ENCODE measurements at regions not wholly inside any gene's neighbourhood (a gene's known extent, or its start where the extent isn't known, plus 50 kb on each side); places are given as distances from the start of the nearest gene placed in this dataset.

DNA sequence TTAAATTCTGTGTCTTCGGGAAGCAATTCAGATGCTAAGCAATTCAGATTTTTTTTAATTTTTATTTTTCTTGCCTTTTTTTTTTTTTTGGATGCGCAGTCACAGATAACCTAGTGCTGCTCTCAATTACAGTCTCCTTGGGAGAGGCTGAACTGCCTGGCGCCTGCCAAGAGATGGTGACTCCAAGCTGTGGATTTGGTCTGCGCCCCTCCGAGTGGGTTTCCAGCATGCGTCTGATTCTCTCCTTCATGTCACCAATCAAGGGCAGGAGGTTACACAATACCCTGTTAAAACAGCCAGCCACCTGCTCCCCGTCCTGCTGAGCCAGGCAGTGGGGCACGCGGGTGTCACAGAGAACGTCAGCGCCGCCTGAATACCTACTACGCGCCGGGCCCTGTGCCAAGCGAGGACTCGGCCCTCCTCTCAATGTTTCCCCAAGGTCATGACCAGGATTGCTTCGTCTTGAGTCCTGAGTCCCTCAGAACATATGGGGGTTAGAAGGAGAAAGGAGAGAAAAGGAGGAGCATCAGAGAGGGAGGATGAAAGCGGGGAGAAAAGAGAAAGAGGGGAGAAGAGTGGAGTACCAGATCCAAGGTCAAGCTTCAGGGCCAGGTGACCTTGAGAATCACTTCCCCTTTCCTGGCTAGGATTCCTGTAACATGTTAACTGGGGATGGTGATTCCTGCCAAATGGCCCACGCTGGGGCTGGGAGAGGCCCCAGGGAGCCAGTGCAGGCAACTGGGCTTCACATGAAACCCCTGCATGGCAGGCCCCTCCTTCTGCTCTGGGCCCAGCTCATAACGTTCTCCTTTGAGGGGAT lies 213.6 kb downstream of the URI1 start:
- no peaks in the 10 kb centered on the region for H3K4me1 Mint-ChIP-seq (ENCODE audit: low read depth)
- H3K36me3 Mint-ChIP-seq (ENCODE audit: low read depth), result no peaks in the 10 kb centered on the region
- peaks cover 5% of the 10 kb centered on the region for H3K27me3 Mint-ChIP-seq (ENCODE audit: low read depth)
- H3K27ac Mint-ChIP-seq, result no peak overlapping the region
- H3K9me3 Mint-ChIP-seq, result no peaks in the 10 kb centered on the region
- H3K4me3 Mint-ChIP-seq, result no peak overlapping the region

DNA sequence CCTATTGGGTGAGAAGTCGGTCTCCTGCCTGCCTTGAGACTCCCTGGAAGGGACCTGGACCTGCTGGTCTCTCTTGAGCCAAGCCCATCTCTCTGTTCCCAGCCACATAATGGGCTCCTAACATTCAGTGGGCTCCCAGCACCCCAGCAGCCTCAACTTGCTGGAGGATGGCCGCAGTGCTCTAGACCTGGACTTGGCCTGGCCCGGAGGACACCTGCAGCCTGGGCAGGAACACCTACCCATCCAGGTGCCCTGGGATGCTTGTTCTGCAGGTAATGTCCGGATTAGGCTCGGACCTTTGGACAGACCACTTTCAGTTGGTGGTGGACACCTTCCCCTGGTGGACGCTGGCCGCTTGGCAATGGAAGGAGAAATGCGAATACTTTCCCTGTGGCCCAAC lies 214.6 kb downstream of the URI1 start:
- Mint-ChIP-seq H3K27ac (no peak overlapping the region), H3K27me3 (ENCODE audit: low read depth) (peaks cover 5% of the 10 kb centered on the region), H3K9me3 (no peaks in the 10 kb centered on the region), H3K4me3 (no peak overlapping the region), H3K36me3 (ENCODE audit: low read depth) (no peaks in the 10 kb centered on the region), H3K4me1 (ENCODE audit: low read depth) (no peaks in the 10 kb centered on the region)

DNA sequence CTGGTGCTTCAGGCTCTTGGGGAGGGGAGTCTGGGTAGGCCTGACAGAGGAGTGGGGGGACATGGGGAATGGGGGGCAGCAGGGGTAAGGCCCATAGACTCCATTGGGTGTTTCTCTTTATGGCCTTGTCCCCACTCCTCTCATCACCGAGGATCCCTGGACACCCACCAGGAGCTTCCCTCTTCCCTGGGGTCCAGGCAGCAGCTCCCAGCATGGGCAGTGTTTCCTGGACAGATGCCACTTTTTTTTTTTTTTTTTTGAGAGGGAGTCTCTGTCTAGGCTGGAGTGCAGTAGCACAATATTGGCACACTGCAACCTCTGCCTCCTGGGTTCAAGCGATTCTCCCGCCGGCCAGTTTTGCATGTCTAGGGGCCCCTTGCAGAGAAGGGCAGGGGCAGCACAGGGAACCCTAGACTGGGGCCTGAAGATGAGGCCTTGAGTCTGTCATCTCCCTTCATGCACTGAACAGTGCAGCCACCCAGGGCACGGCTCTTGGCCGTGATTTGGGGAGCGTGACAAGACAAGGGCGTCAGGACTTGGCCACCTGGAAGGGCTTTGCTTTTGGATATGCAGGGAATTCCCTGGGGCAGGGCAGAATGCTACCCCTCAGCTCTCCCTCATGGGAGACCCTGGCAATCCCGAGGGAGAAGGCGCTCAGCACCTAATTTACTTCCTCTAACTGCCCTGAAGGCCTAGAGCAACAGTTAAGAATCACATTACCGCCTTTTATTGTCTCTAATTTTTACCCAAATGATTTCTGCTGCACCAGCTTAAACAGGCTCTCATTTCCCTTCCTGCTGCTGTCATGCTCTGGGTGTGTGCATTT lies 213.9 kb upstream of the ZNF536 start:
- Mint-ChIP-seq H3K27ac (no peak overlapping the region), H3K9me3 (no peaks in the 10 kb centered on the region), H3K36me3 (ENCODE audit: low read depth) (no peaks in the 10 kb centered on the region), H3K27me3 (ENCODE audit: low read depth) (peaks cover 5% of the 10 kb centered on the region), H3K4me3 (no peak overlapping the region), H3K4me1 (ENCODE audit: low read depth) (no peaks in the 10 kb centered on the region)

DNA sequence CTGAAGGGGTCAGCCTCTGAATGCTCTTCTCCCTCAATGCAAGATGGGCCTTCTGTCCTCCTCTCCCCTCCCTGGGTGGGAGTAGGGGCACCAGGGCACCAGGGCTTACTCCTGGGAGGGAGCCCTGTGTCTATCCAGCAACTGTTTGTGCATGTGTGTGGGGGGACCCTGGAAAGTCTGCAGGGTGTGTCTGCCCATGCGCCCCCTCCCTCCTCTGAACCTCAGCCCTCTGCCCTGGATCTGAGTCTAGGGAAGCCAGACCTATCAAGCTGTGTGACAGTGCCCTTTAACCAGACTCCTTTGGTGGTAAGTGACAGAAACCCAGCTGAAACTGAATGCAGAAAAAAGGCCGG lies 213.3 kb upstream of the ZNF536 start:
- Mint-ChIP-seq H3K4me3 (no peak overlapping the region), H3K9me3 (no peaks in the 10 kb centered on the region), H3K27me3 (ENCODE audit: low read depth) (peaks cover 5% of the 10 kb centered on the region), H3K36me3 (ENCODE audit: low read depth) (no peaks in the 10 kb centered on the region), H3K4me1 (ENCODE audit: low read depth) (no peaks in the 10 kb centered on the region), H3K27ac (no peak overlapping the region)

DNA sequence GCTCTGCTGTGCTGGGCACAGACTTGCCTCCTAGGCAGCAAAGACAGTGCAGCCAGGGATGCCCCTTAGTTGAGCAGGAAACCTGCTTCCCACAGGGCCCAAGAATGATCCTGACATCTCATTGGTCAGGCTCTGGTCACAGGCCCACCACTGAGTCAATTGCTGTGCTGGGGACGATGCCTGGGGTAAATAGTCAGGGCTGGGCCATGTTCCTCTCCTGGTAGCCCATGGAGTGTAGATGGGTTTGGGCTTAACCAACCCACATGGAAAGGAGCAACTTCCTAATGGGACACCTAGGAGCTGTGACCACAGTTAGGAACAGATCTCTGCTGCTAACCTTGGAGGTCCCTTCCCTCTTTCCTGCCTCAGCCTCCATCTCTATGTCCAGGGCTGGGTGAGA lies 212.5 kb upstream of the ZNF536 start:
- H3K9me3 Mint-ChIP-seq, result no peaks in the 10 kb centered on the region
- H3K36me3 Mint-ChIP-seq (ENCODE audit: low read depth), result no peaks in the 10 kb centered on the region
- H3K4me3 Mint-ChIP-seq, result no peak overlapping the region
- H3K27ac Mint-ChIP-seq, result no peak overlapping the region
- no peaks in the 10 kb centered on the region for H3K27me3 Mint-ChIP-seq (ENCODE audit: low read depth)
- H3K4me1 Mint-ChIP-seq (ENCODE audit: low read depth), result no peaks in the 10 kb centered on the region

DNA sequence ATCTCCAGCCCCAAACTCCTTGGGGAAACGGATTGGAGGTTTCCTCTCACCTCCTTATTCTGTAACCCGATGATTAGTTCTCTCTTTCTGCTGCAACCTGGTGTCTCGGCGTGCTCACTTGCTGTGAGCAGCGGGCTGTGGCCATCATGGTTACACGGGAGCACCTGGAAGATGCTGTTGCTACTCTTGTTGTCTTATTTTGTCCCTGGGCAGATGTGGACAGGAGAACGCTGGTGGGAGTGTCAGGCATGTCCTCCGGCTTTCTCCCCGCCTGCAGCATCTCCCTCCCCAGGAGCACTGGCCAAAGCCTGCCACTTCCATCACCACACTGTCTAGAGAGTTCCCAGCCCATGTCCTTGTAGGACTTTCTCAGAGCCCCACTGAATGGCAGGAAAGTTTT lies 211.8 kb upstream of the ZNF536 start:
- Mint-ChIP-seq H3K36me3 (ENCODE audit: low read depth) (no peaks in the 10 kb centered on the region), H3K27ac (no peak overlapping the region), H3K4me3 (no peak overlapping the region), H3K27me3 (ENCODE audit: low read depth) (no peaks in the 10 kb centered on the region), H3K9me3 (no peaks in the 10 kb centered on the region), H3K4me1 (ENCODE audit: low read depth) (no peaks in the 10 kb centered on the region)

DNA sequence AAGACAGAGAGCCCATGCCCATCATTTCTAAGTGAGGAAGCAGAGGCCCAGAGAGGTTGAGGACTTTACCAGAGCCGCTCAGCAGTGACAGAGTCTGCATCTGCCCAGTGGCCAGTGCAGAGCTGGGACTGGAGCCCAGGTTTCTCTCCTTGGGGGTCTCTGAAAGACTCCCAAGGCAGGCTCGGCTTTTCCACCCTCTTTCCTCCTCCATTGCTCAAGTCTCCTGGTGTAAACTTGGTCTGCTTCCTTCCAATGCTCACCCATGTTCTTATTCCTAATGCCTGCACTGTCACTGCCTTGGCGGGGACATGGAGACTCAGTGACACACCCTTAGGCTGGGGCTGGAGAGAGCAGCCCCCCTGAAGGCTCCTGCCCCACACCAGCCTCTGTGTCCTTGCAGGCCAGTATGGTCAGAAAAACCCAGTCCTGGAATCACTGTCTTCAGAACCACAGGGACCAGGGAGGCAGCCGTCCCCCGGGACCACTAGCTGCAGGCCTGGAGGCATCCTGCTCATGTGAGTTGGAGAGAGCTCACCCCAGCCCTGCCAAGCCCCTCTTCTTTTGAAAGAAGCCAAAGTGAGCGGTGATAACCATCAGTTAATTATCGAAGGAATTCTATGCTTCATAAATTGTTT lies 211.0 kb upstream of the ZNF536 start:
- Mint-ChIP-seq H3K36me3 (ENCODE audit: low read depth) (no peaks in the 10 kb centered on the region), H3K27ac (no peak overlapping the region), H3K9me3 (no peaks in the 10 kb centered on the region), H3K27me3 (ENCODE audit: low read depth) (no peaks in the 10 kb centered on the region), H3K4me1 (ENCODE audit: low read depth) (no peaks in the 10 kb centered on the region), H3K4me3 (no peak overlapping the region)

DNA sequence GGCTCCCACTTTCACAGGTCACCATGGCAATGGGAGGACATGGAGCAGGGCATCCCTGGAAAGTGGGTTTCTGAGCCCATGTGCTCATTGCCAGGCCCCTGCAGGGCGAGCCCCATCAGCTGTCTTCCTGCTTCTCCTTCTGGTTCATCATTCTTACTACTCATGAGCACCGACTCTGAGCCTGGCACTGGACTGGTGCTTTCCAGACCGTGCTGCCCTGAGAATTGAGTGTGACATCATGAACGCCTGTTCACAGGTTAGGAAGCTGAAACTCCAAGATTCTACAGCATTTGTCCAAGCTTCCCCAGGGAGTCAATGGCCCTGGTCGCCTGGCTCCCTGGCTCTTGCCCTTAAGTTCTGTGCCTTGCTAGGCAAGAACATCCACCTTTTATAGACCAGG lies 210.4 kb upstream of the ZNF536 start:
- no peaks in the 10 kb centered on the region for H3K4me1 Mint-ChIP-seq (ENCODE audit: low read depth)
- no peak overlapping the region for H3K4me3 Mint-ChIP-seq
- H3K9me3 Mint-ChIP-seq, result no peaks in the 10 kb centered on the region
- no peaks in the 10 kb centered on the region for H3K27me3 Mint-ChIP-seq (ENCODE audit: low read depth)
- H3K36me3 Mint-ChIP-seq (ENCODE audit: low read depth), result no peaks in the 10 kb centered on the region
- no peak overlapping the region for H3K27ac Mint-ChIP-seq

DNA sequence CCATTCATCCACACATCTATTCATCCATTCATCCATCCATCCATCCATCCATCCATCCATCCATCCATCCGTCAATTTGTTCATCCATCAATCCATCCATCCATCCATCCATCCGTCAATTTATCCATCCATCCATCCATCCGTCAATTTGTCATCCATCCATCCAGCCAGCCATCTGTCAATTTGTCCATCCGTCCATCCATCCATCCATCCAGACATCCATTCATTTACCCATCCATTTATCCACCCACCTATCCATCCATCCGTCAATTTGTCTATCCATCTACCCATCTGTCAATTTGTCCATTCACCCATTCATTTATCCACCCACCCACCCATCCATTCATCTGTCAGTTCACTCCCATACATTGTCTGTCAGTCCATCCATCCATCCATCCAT lies 209.5 kb upstream of the ZNF536 start:
- H3K4me3 Mint-ChIP-seq, result no peak overlapping the region
- H3K9me3 Mint-ChIP-seq, result no peaks in the 10 kb centered on the region
- no peaks in the 10 kb centered on the region for H3K36me3 Mint-ChIP-seq (ENCODE audit: low read depth)
- no peaks in the 10 kb centered on the region for H3K4me1 Mint-ChIP-seq (ENCODE audit: low read depth)
- H3K27me3 Mint-ChIP-seq (ENCODE audit: low read depth), result no peaks in the 10 kb centered on the region
- H3K27ac Mint-ChIP-seq, result no peak overlapping the region

DNA sequence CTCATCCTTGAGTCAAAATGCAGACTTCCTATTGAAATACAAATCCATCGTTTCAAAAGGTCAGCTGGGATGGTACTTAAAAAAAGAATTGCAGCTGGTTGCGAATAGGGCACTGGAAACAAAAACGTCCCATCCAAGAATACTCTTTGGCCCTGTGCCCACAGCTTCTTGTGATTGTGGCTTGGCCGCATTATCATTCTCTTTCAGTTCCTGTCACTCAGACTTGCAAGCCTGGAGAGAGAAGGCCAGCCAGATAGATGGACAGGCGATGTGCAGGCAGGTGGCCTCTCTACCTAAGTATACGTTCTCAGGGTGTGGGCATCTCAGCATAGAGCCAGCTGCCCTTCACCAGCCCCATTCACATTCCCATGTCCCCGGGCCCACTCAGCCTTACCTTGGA lies 208.5 kb upstream of the ZNF536 start:
- no peak overlapping the region for H3K4me3 Mint-ChIP-seq
- H3K27ac Mint-ChIP-seq, result no peak overlapping the region
- no peaks in the 10 kb centered on the region for H3K36me3 Mint-ChIP-seq (ENCODE audit: low read depth)

DNA sequence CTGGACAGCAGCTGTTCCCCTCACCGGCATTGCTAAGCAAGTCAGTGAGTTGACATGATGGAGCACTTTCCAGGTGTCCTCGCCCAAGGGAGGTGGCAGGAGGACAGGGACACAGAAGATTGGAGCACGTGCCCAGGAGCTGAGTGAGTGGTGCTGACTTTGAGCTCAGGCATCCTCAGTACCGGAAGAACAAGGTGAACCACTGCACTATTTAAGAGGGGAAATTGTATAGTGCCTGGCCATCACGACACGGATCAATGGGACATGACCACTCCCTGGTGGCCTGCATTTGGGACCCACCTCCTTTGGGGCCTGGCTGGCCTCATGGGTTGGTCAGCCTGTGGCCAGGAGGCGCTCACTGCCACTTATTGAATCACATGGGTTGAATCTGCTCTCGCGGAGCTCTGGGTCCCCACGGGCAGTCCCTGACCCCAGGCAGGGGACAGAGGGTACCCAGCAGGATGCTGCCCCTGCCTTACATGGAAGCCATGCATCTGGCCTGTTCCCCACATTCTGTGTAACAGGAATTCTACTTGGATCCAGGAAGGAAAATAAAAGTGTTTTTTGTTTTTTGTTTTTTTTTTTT lies 206.9 kb upstream of the ZNF536 start:
- Mint-ChIP-seq H3K9me3 (no peaks in the 10 kb centered on the region), H3K27me3 (ENCODE audit: low read depth) (no peaks in the 10 kb centered on the region), H3K36me3 (ENCODE audit: low read depth) (no peaks in the 10 kb centered on the region), H3K27ac (no peak overlapping the region), H3K4me1 (ENCODE audit: low read depth) (no peaks in the 10 kb centered on the region), H3K4me3 (no peak overlapping the region)

More for the DNA sequence above, 208.5 kb upstream of the ZNF536 start:
- H3K9me3 Mint-ChIP-seq, result no peaks in the 10 kb centered on the region
- no peaks in the 10 kb centered on the region for H3K27me3 Mint-ChIP-seq (ENCODE audit: low read depth)
- H3K4me1 Mint-ChIP-seq (ENCODE audit: low read depth), result no peaks in the 10 kb centered on the region

DNA sequence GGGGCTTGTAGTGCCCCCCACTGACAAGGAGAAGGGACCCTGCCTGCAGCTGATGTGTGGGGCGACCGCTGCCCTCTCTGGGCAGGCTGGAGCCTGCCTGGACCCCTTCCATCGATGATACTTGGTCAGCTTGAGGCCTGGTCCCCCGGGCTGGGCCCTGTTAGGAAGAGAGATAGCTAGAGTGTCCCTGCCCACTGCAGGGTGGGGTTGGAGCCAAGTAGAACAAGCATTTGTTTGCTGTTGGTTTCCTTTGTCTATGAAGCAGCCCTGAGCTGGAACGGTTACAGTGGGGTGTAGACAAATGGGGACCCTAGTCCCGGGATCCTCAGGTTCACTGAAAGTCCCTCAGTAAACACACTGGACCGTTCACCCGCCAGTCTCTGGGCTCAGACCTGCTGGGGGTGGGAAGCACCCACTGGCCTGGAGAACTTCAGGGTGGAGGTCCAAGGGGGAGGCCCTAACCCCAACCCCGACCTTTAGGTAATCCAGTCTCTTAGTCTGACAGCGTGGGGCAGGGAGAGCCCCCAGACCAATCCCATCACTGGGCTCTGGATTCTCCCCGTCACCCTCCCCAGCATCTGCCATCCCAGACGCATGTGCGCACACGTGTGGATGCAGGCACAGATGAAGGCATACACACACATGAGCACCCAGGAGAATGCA lies 204.8 kb upstream of the ZNF536 start:
- Mint-ChIP-seq H3K27me3 (ENCODE audit: low read depth) (no peaks in the 10 kb centered on the region), H3K27ac (no peak overlapping the region), H3K4me3 (no peak overlapping the region), H3K4me1 (ENCODE audit: low read depth) (no peaks in the 10 kb centered on the region), H3K9me3 (no peaks in the 10 kb centered on the region), H3K36me3 (ENCODE audit: low read depth) (no peaks in the 10 kb centered on the region)

DNA sequence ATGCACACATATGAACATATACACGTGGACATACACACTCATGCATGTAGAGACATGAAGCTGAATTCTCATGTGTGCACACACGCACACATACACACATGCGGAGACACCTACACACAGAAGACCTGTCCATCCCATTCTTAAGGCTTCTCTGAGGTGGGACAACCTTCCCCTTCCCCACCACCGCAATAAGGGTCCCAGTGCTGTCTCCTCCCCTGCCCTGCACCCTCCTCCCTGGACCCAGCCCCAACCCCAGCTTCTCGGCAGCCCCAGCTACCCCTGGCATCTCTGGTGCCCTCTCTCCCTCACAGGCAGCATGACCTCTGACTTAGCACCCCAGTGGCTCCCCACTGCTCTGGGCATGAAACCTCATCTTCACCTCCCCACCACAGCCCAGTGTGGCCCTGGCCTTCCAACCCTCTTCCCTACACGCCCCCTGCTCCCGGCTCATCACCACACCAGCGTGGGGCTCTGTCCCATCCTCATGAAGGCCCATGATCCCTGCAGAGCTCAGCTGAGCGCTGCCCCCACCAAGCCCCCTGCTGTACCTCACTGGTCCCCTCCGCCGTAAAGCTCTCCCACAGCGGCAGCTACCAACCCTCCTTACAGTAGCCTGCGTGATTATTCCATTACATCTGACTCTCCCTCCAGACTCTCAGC lies 204.1 kb upstream of the ZNF536 start:
- Mint-ChIP-seq H3K4me3 (no peak overlapping the region), H3K4me1 (ENCODE audit: low read depth) (no peaks in the 10 kb centered on the region), H3K27ac (no peak overlapping the region)

DNA sequence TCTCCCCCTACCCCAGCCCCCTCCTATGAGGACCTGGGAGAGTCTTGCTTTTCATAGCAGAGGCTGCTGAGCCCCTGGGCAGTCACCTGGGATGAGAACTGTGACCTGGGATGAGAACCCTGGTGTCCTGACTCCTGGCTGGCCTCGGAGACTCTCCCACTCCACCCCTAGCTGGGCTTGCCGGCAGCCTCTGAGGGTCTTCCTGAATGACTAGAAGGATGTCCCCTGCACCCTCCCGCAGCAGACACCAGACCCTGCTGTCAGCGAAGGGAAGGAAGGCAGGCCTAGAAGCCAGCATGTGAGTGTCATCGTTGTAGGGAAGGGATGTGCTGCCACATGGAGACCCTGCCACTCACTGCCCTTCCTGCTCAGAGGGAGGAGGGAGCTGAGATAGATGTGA lies 203.4 kb upstream of the ZNF536 start:
- Mint-ChIP-seq H3K4me3 (no peak overlapping the region), H3K36me3 (ENCODE audit: low read depth) (no peaks in the 10 kb centered on the region), H3K27me3 (ENCODE audit: low read depth) (no peaks in the 10 kb centered on the region), H3K9me3 (no peaks in the 10 kb centered on the region), H3K4me1 (ENCODE audit: low read depth) (no peaks in the 10 kb centered on the region), H3K27ac (no peak overlapping the region)

More for the DNA sequence above, 204.1 kb upstream of the ZNF536 start:
- Mint-ChIP-seq H3K36me3 (ENCODE audit: low read depth) (no peaks in the 10 kb centered on the region), H3K9me3 (no peaks in the 10 kb centered on the region), H3K27me3 (ENCODE audit: low read depth) (no peaks in the 10 kb centered on the region)

Measured in T-helper 1 cell treated with Interleukin-12 subunit alpha and Interleukin-12 subunit beta and Interleukin-4 antibody, amounts not matched to agents 30 μg/mL and 1 μg/mL, for 36 hours (primary cell).